Sigmoid colon (tissue), 4 donors: ENCODE measurements at regions not wholly inside any gene's neighbourhood (a gene's known extent, or its start where the extent isn't known, plus 50 kb on each side); places are given as distances from the start of the nearest gene placed in this dataset.

Source experiments
- POLR2A ChIP-seq, 2 donors: fragments of 450-650 bp; IDR thresholded peaks; one replicate each; pipeline ENCODE4 v1.6.1; 2016; ENCODE audit warnings: antibody characterized with exemption in 2 of 2, mild to moderate bottlenecking in 2 of 2, moderate library complexity in 2 of 2
- POLR2AphosphoS5 ChIP-seq, 4 donors: sonication (generic); formaldehyde crosslinking; IDR thresholded peaks; one replicate each; pipeline ENCODE4 v1.6.1; 2017; ENCODE audit warnings: antibody characterized with exemption in 4 of 4
- TF ChIP-seq, protein P1 (sequence below), 4 experiments: fragments of 450-650 bp in 3 of 4; fragments of 200-600 bp in 1 of 4; IDR thresholded peaks; one replicate each; pipeline ENCODE4 v1.5.1; 2016 to 2019; ENCODE audit warnings: antibody characterized with exemption in 4 of 4, mild to moderate bottlenecking in 3 of 4, moderate library complexity in 2 of 4

GRCh38 chr9:120324461-120324860 is 255.5 kb downstream of the CDK5RAP2 start:
- TF ChIP-seq, protein P1, sequence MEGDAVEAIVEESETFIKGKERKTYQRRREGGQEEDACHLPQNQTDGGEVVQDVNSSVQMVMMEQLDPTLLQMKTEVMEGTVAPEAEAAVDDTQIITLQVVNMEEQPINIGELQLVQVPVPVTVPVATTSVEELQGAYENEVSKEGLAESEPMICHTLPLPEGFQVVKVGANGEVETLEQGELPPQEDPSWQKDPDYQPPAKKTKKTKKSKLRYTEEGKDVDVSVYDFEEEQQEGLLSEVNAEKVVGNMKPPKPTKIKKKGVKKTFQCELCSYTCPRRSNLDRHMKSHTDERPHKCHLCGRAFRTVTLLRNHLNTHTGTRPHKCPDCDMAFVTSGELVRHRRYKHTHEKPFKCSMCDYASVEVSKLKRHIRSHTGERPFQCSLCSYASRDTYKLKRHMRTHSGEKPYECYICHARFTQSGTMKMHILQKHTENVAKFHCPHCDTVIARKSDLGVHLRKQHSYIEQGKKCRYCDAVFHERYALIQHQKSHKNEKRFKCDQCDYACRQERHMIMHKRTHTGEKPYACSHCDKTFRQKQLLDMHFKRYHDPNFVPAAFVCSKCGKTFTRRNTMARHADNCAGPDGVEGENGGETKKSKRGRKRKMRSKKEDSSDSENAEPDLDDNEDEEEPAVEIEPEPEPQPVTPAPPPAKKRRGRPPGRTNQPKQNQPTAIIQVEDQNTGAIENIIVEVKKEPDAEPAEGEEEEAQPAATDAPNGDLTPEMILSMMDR (IDR thresholded peaks at IDR 0.05) = no peak
- no peak for TF ChIP-seq POLR2A (IDR thresholded peaks at IDR 0.05)
- TF ChIP-seq POLR2AphosphoS5 (IDR thresholded peaks at IDR 0.05) = no peak
